ENCODE measurements at regions not wholly inside any gene's neighbourhood (a gene's known extent, or its start where the extent isn't known, plus 50 kb on each side); places are given as distances from the start of the nearest gene placed in this dataset.

DNA sequence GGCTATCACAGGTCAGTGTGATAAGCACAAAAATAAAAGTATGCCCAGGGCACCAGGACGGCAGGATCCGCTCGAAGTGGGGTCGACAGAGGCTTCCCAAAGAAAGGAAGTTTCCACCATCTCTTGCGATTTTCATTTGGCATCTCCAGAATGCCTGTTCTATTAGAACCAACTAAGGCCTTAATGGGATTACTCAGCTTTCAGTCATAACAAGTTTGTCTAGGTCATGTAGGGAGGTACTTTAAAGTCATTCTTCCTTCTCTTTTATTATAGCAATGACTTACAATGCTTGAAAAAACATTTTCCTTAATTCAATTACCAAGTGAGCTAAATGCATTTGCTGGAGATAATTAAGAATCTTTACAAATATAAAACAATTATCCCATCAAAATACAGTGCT is 83.6 kb upstream of the DIO3 start:
- TF ChIP-seq, protein P1, sequence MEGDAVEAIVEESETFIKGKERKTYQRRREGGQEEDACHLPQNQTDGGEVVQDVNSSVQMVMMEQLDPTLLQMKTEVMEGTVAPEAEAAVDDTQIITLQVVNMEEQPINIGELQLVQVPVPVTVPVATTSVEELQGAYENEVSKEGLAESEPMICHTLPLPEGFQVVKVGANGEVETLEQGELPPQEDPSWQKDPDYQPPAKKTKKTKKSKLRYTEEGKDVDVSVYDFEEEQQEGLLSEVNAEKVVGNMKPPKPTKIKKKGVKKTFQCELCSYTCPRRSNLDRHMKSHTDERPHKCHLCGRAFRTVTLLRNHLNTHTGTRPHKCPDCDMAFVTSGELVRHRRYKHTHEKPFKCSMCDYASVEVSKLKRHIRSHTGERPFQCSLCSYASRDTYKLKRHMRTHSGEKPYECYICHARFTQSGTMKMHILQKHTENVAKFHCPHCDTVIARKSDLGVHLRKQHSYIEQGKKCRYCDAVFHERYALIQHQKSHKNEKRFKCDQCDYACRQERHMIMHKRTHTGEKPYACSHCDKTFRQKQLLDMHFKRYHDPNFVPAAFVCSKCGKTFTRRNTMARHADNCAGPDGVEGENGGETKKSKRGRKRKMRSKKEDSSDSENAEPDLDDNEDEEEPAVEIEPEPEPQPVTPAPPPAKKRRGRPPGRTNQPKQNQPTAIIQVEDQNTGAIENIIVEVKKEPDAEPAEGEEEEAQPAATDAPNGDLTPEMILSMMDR (IDR thresholded peaks at IDR 0.05) = no peak
- ATAC-seq (no peak), DNase-seq (no peak)
- Histone ChIP-seq H3K4me3 (no peak overlapping the region), H3K27me3 (peaks cover 0 to 19% of the 10 kb centered on the region in 2 donors), H3K27ac (peak overlapping the region in 1 of 2 donors; percentile 19), H3K36me3 (no peaks in the 10 kb centered on the region), H3K4me1 (peaks cover 7 to 10% of the 10 kb centered on the region in 2 donors), H3K9me3 (no peaks in the 10 kb centered on the region)
- intact Hi-C loops (cut with DNase I) = no loop called here

DNA sequence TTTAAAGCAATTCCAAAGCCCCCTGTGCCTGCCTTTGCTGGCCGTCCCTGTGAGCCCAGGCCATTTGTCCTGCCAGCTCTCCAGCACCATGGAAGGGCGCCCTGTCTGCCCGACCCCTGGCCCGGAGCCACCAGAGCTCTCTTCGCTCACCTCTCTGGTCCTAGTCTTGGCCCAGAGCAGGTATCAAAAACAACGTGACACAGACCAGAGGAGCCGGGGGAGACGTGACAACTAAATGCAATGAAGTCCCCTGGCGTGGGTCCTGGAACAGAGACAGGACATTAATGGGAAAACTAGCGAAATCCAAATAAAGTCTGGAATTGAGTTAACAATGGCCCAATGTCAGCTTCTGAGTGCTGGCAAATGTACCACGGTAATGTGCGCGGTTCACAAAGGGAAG is 83.2 kb upstream of the DIO3 start:
- Histone ChIP-seq H3K27me3 (peaks cover 0 to 19% of the 10 kb centered on the region in 2 donors), H3K4me3 (no peak overlapping the region), H3K27ac (no peak overlapping the region), H3K4me1 (peaks cover 7 to 10% of the 10 kb centered on the region in 2 donors), H3K36me3 (no peaks in the 10 kb centered on the region), H3K9me3 (no peaks in the 10 kb centered on the region)
- TF ChIP-seq, protein P1 (IDR thresholded peaks at IDR 0.05) = no peak
- intact Hi-C loops (cut with DNase I) = no loop called here
- DNase-seq (peak in 1 of 4 donors; percentile 24), ATAC-seq (no peak)

DNA sequence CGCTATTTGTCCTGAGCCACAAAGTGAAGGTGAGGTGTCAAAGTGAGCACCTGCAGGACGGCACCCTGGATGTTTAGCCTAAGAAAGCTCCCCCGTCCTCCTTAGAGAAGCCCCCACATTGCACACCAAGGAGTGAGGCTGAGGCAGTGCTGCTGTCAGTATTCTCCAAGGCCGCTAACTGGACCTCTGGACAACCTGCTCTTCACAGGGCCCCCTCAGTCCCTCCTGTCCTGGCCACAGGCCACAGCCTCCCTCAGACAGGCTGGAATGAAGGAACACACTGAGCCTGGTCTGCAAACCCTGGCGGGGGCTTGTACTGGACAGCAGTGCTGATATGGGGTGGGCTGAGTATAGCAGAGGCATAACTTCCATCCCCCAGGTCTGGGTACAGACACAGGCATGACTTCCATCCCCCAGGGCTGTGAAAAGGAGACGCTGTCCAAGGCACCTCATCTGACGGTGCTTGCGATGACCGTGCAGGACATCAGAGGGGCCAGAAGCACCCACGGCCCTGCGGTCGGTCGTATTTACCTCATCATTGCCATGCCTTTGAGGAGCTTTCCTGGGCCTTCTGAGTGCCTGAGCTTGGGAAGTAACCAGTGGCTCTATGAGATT is 82.4 kb upstream of the DIO3 start:
- TF ChIP-seq, protein P1 (IDR thresholded peaks at IDR 0.05) = no peak
- ATAC-seq (no peak), DNase-seq (peak in 1 of 4 donors; percentile 25)
- H3K4me1 ChIP-seq = peaks cover 7 to 10% of the 10 kb centered on the region in 2 donors
- no peak overlapping the region for H3K4me3 ChIP-seq
- H3K36me3 ChIP-seq = no peaks in the 10 kb centered on the region
- H3K27ac ChIP-seq = no peak overlapping the region
- peaks cover 0 to 2% of the 10 kb centered on the region in 2 donors for H3K9me3 ChIP-seq
- intact Hi-C loops (cut with DNase I) = no loop called here
- peaks cover 0 to 19% of the 10 kb centered on the region in 2 donors for H3K27me3 ChIP-seq

GRCh38 chr14:101480022-101480746 is 81.1 kb upstream of the DIO3 start:
- intact Hi-C loops (cut with DNase I) = no loop called here
- no peak for ATAC-seq

More at GRCh38 chr14:101480022-101480746, 81.1 kb upstream of the DIO3 start:
- peaks cover 7 to 9% of the 10 kb centered on the region in 2 donors for H3K4me1 ChIP-seq
- DNase-seq = peak in 1 of 4 donors; percentile 39
- no peak overlapping the region for H3K27ac ChIP-seq
- H3K27me3 ChIP-seq = peaks cover 0 to 12% of the 10 kb centered on the region in 2 donors
- TF ChIP-seq, protein P1 (IDR thresholded peaks at IDR 0.05) = no peak
- H3K9me3 ChIP-seq = peaks cover 0 to 4% of the 10 kb centered on the region in 2 donors
- no peaks in the 10 kb centered on the region for H3K36me3 ChIP-seq
- H3K4me3 ChIP-seq = no peak overlapping the region

All from left lung (tissue), 4 donors.